RWPE1 (cell line): ENCODE measurements at regions not wholly inside any gene's neighbourhood (a gene's known extent, or its start where the extent isn't known, plus 50 kb on each side); places are given as distances from the start of the nearest gene placed in this dataset.
"Not testable (repeated sequence)": the region's sequence is repeated elsewhere in the genome, so short reads cannot be mapped to it uniquely, and the experiment has no call there.

Source experiments
- CTCF ChIA-PET: fragments of 350-600 bp; sonication (Branson Sonifier 250); formaldehyde crosslinking; extraction: SDS; loops from one replicate; lab custom pipeline; 2021; lab: Yijun Ruan, JAX
- POLR2A ChIA-PET: fragments of 400-600 bp; formaldehyde crosslinking; extraction: SDS; loops from one replicate; lab custom pipeline; 2020; ENCODE audit warnings: antibody characterized with exemption; ENCODE audit not compliant: low non-redundant PET; lab: Yijun Ruan, JAX
- DNase-seq: peaks from one replicate; pipeline ENCODE4 v3.0.0; 2012; ENCODE audit warnings: low spot score
- H3K27ac ChIP-seq: fragments of 450-650 bp; 2 replicates; pipeline ENCODE4 v1.5.1; 2017
- CTCF ChIP-seq: fragments of 450-650 bp; conservative IDR thresholded peaks from 2 replicates; pipeline ENCODE4 v1.5.1; 2017; ENCODE audit warnings: low read depth, mild to moderate bottlenecking

GRCh38 chr1:228842094-228842775 is 107.0 kb downstream of the RHOU start:
- 0 out of 2 replicates have a peak overlapping the region, but pooled peaks have one; percentile 10 for H3K27ac ChIP-seq
- CTCF ChIA-PET = interaction anchor here (1.1 to 1.2 kb wide), 2 partner anchors 17 to 383 kb away, joined by 3 read pairs; no protein-coding TSS in a partner anchor
- POLR2A ChIA-PET = no interaction called here
- TF ChIP-seq CTCF = no peak
- DNase-seq = peak; percentile 70

GRCh38 chr1:228845101-228845500 is 109.8 kb downstream of the RHOU start:
- DNase-seq = no peak
- POLR2A ChIA-PET = no interaction called here
- CTCF ChIA-PET = interaction anchor here (0.7 kb wide), 1 partner anchor 137 kb away, joined by 3 read pairs; no protein-coding TSS in a partner anchor
- H3K27ac ChIP-seq = no peak overlapping the region
- TF ChIP-seq CTCF = no peak

GRCh38 chr1:228846952-228847351 is 111.7 kb downstream of the RHOU start:
- POLR2A ChIA-PET = no interaction called here
- no peak for DNase-seq
- CTCF ChIA-PET = no interaction called here

GRCh38 chr1:228847451-228847850 is 112.2 kb downstream of the RHOU start:
- H3K27ac ChIP-seq, CTCF ChIA-PET, POLR2A ChIA-PET, DNase-seq: not testable (repeated sequence)

More at GRCh38 chr1:228846952-228847351, 111.7 kb downstream of the RHOU start:
- TF ChIP-seq CTCF = no peak
- H3K27ac ChIP-seq = no peak overlapping the region

- DNase-seq = no peak
- ChIA-PET POLR2A (interaction anchor here (0.8 kb wide), 1 partner anchor 12 kb away, joined by 4 read pairs; no protein-coding TSS in a partner anchor), CTCF (no interaction called here)
- TF ChIP-seq CTCF = no peak
- no peak overlapping the region for H3K27ac ChIP-seq
These were observed 113.1 kb downstream of the RHOU start for GRCh38 chr1:228848406-228848805.

GRCh38 chr1:228849011-228849541 is 113.8 kb downstream of the RHOU start:
- no peak for TF ChIP-seq CTCF
- no peak for DNase-seq
- ChIA-PET POLR2A (interaction anchor here (0.8 kb wide), 1 partner anchor 13 kb away, joined by 4 read pairs; no protein-coding TSS in a partner anchor), CTCF (no interaction called here)
- no peak overlapping the region for H3K27ac ChIP-seq
